B cell (primary cell): ENCODE measurements at regions not wholly inside any gene's neighbourhood (a gene's known extent, or its start where the extent isn't known, plus 50 kb on each side); places are given as distances from the start of the nearest gene placed in this dataset.

Experiments used
- ATAC-seq: fragments of 200-7000 bp; cut with Tn5 transposase; one replicate; pipeline ENCODE4 v1.10.0; 2021; ENCODE audit warnings: low read depth, mild to moderate bottlenecking, moderate number of reproducible peaks, moderate library complexity
- CTCF ChIA-PET: fragments of 350-600 bp; sonication (Branson Sonifier 250); formaldehyde crosslinking; loops from one replicate; lab custom pipeline; 2021; ENCODE audit warnings: antibody characterized with exemption, inconsistent platforms; lab: Charles Lee
- POLR2A ChIA-PET: fragments of 350-600 bp; sonication (Branson Sonifier 250); formaldehyde crosslinking; loops from one replicate; lab custom pipeline; 2021; ENCODE audit warnings: antibody characterized with exemption; lab: Charles Lee
- DNase-seq: peaks from one replicate; pipeline ENCODE4 v3.0.0; 2013
- H2AFZ ChIP-seq: 2 replicates; pipeline ENCODE4 v1.6.1; 2012; ENCODE audit warnings: mild to moderate bottlenecking, low read depth, low read length; ENCODE audit not compliant: insufficient read depth, poor library complexity, severe bottlenecking
- H3K27ac ChIP-seq, 2 donors: 1 replicate in 1 of 2; 2 replicates in 1 of 2; pipeline ENCODE4 v1.5.1; 2012 to 2013; ENCODE audit warnings: low read length in 2 of 2, mild to moderate bottlenecking in 2 of 2, moderate library complexity in 1 of 2
- H3K27me3 ChIP-seq, 4 experiments: fragments of 200-600 bp in 1 of 4; sonication (generic) in 1 of 4; replicated peaks in 1 of 4; 1 replicate in 2 of 4; 2 replicates in 2 of 4; pipeline versions ENCODE4 v1.6.1 to v1.7.0; 2013 to 2016; ENCODE audit warnings: low read length in 3 of 4, mild to moderate bottlenecking in 2 of 4, mixed read lengths in 1 of 4, moderate library complexity in 1 of 4; ENCODE audit not compliant: insufficient read depth in 4 of 4, control insufficient read depth in 3 of 4; ENCODE audit errors: control extremely low read depth in 1 of 4
- H3K36me3 ChIP-seq, 2 experiments: replicated peaks in 1 of 2; 1 replicate in 1 of 2; 2 replicates in 1 of 2; pipeline versions ENCODE4 v1.6.1 to v1.7.1; 2013; ENCODE audit warnings: low read length in 1 of 2; ENCODE audit not compliant: insufficient read depth in 2 of 2, control insufficient read depth in 1 of 2; ENCODE audit errors: control extremely low read depth in 1 of 2, extremely low read depth in 1 of 2
- H3K4me1 ChIP-seq, 2 donors: fragments of 200-600 bp in 1 of 2; sonication (generic) in 1 of 2; 1 replicate in 1 of 2; 2 replicates in 1 of 2; pipeline versions ENCODE4 v1.5.1 to v1.6.1; 2013 to 2017; ENCODE audit warnings: low read length in 2 of 2; ENCODE audit not compliant: control insufficient read depth in 2 of 2, insufficient read depth in 2 of 2
- H3K4me2 ChIP-seq: replicated peaks from 2 replicates; pipeline ENCODE3; 2012; ENCODE audit warnings: mild to moderate bottlenecking, low read depth, low read length; ENCODE audit not compliant: poor library complexity, severe bottlenecking
- H3K4me3 ChIP-seq, 5 experiments: fragments of 200-600 bp in 1 of 5; sonication (generic) in 1 of 5; 1 replicate in 3 of 5; 2 replicates in 2 of 5; pipeline versions ENCODE4 v1.5.1 to v1.7.0; 2011 to 2016; ENCODE audit warnings: low read length in 4 of 5, mild to moderate bottlenecking in 4 of 5, low read depth in 2 of 5, control low read depth in 1 of 5, moderate library complexity in 1 of 5; ENCODE audit not compliant: insufficient read depth in 1 of 5; ENCODE audit errors: control extremely low read depth in 1 of 5, extremely low read depth in 1 of 5
- H3K79me2 ChIP-seq: fragments of 200-600 bp; sonication (generic); one replicate; pipeline ENCODE4 v1.6.0; 2016; ENCODE audit warnings: low read length; ENCODE audit not compliant: control insufficient read depth, insufficient read depth
- H3K9ac ChIP-seq: fragments of 200-600 bp; sonication (generic); 2 replicates; pipeline ENCODE4 v1.6.1; 2017; ENCODE audit warnings: mild to moderate bottlenecking, low read length, moderate library complexity
- H3K9me3 ChIP-seq, 3 donors: one replicate each; pipeline versions ENCODE4 v1.6.1 to v1.7.1; 2013; ENCODE audit warnings: low read length in 2 of 3; ENCODE audit not compliant: control insufficient read depth in 2 of 3, insufficient read depth in 1 of 3; ENCODE audit errors: control extremely low read depth in 1 of 3
- H4K20me1 ChIP-seq: 2 replicates; pipeline ENCODE4 v1.6.0; 2012; ENCODE audit warnings: mild to moderate bottlenecking, low read length; ENCODE audit not compliant: insufficient read depth, control insufficient read depth, poor library complexity, severe bottlenecking
- H3K27ac Mint-ChIP-seq: one replicate; pipeline ENCODE4 v1.8.0; 2021; ENCODE audit warnings: mixed read lengths
- H3K27me3 Mint-ChIP-seq: one replicate; pipeline ENCODE4 v1.8.0; 2021; ENCODE audit warnings: mixed read lengths
- H3K4me1 Mint-ChIP-seq: one replicate; pipeline ENCODE4 v1.8.0; 2021; ENCODE audit warnings: mixed read lengths
- H3K4me3 Mint-ChIP-seq: one replicate; pipeline ENCODE4 v1.8.0; 2021; ENCODE audit warnings: mixed read lengths
- H3K9me3 Mint-ChIP-seq: one replicate; pipeline ENCODE4 v1.8.0; 2022; ENCODE audit warnings: mixed read lengths; ENCODE audit not compliant: insufficient read depth
- CTCF ChIP-seq: fragments of 200-600 bp; IDR thresholded peaks from one replicate; pipeline ENCODE4 v1.8.0; 2022; ENCODE audit warnings: antibody characterized with exemption, mild to moderate bottlenecking
- EZH2 ChIP-seq: IDR thresholded peaks from 2 replicates; pipeline ENCODE4 v1.6.1; 2012; ENCODE audit warnings: borderline replicate concordance, low read depth, mild to moderate bottlenecking, moderate library complexity, low read length; ENCODE audit not compliant: insufficient read depth, poor library complexity, severe bottlenecking
- WGBS: methylation state at CpG from one replicate; pipeline ENCODE4 v1.1.5; 2013; ENCODE audit warnings: missing lambda C conversion rate; ENCODE audit not compliant: insufficient coverage; 5-methylcytosine and 5-hydroxymethylcytosine counted together
- intact Hi-C: fragments of 100-400 bp; cut with micrococcal nuclease; formaldehyde crosslinking; loops from one replicate; pipeline ENCODE4 v1.10.0; 2022

GRCh38 chr1:242629396-242629795, 104.9 kb upstream of the PLD5 start:
- WGBS: 29% methylated on average over 2 of the region's 3 CpGs
- H3K9me3 Mint-ChIP-seq: no peaks in the 10 kb centered on the region
- intact Hi-C loops: no loop called here
- H3K27me3 Mint-ChIP-seq: peaks cover 5% of the 10 kb centered on the region
- no peak overlapping the region for H3K27ac ChIP-seq
- H3K79me2 ChIP-seq: no peaks in the 10 kb centered on the region
- POLR2A ChIA-PET: no interaction called here
- DNase-seq (no peak), ATAC-seq (no peak)
- no peaks in the 10 kb centered on the region for H3K4me1 Mint-ChIP-seq
- H3K4me3 ChIP-seq: no peak overlapping the region
- no peak overlapping the region for H3K4me3 Mint-ChIP-seq
- CTCF ChIA-PET: no interaction called here
- peaks cover 0 to 3% (median 0%) of the 10 kb centered on the region in 3 donors for H3K9me3 ChIP-seq
- H3K36me3 ChIP-seq: no peaks in the 10 kb centered on the region
- no peaks in the 10 kb centered on the region for H4K20me1 ChIP-seq
- H3K27me3 ChIP-seq: peaks cover 0 to 3% (median 1%) of the 10 kb centered on the region in 4 experiments
- no peak overlapping the region for H3K27ac Mint-ChIP-seq
- no peaks in the 10 kb centered on the region for H3K4me1 ChIP-seq
- H3K9ac ChIP-seq: no peak overlapping the region
- H2AFZ ChIP-seq: no peak overlapping the region
- TF ChIP-seq EZH2 (no peak), CTCF (no peak)
- H3K4me2 ChIP-seq: no peak overlapping the region

GRCh38 chr1:242623756-242624155, 99.3 kb upstream of the PLD5 start:
- ChIA-PET CTCF (no interaction called here), POLR2A (no interaction called here)
- no peaks in the 10 kb centered on the region for H3K9me3 ChIP-seq
- H3K9ac ChIP-seq: no peak overlapping the region
- TF ChIP-seq EZH2: no peak
- no peak for TF ChIP-seq CTCF
- H3K4me3 Mint-ChIP-seq: no peak overlapping the region
- peaks cover 6% of the 10 kb centered on the region for H3K27me3 Mint-ChIP-seq
- DNase-seq (no peak), ATAC-seq (no peak)
- no peak overlapping the region for H3K4me3 ChIP-seq
- intact Hi-C loops: no loop called here
- no peaks in the 10 kb centered on the region for H3K27me3 ChIP-seq
- no peaks in the 10 kb centered on the region for H3K4me1 ChIP-seq
- H4K20me1 ChIP-seq: no peaks in the 10 kb centered on the region
- H3K9me3 Mint-ChIP-seq: peaks cover 5% of the 10 kb centered on the region
- no peaks in the 10 kb centered on the region for H3K36me3 ChIP-seq
- no peak overlapping the region for H3K4me2 ChIP-seq
- no peak overlapping the region for H3K27ac Mint-ChIP-seq
- WGBS: 93% methylated on average over 3 of the region's 5 CpGs
- no peaks in the 10 kb centered on the region for H3K4me1 Mint-ChIP-seq
- no peak overlapping the region for H3K27ac ChIP-seq
- H3K79me2 ChIP-seq: no peaks in the 10 kb centered on the region
- no peak overlapping the region for H2AFZ ChIP-seq
